Urinary bladder (tissue), 3 donors: ENCODE measurements at regions not wholly inside any gene's neighbourhood (a gene's known extent, or its start where the extent isn't known, plus 50 kb on each side); places are given as distances from the start of the nearest gene placed in this dataset.

Experiments
- DNase-seq: peaks from one replicate; pipeline ENCODE4 v3.0.0-alpha.2; 2015; ENCODE audit errors: extremely low spot score
- H3K27ac ChIP-seq: one replicate; pipeline ENCODE4 v1.5.1; 2013; ENCODE audit warnings: low read depth, mild to moderate bottlenecking, moderate library complexity
- H3K36me3 ChIP-seq: one replicate; pipeline ENCODE4 v1.6.1; 2013; ENCODE audit warnings: mild to moderate bottlenecking, moderate library complexity; ENCODE audit not compliant: insufficient read depth
- H3K4me1 ChIP-seq: one replicate; pipeline ENCODE4 v1.6.1; 2013; ENCODE audit warnings: mild to moderate bottlenecking, moderate library complexity; ENCODE audit not compliant: insufficient read depth
- H3K4me3 ChIP-seq: one replicate; pipeline ENCODE4 v1.5.1; 2013; ENCODE audit warnings: low read depth, low read length
- WGBS: extraction: QIAGEN DNeasy Blood & Tissue Kit; methylation state at CpG from one replicate; pipeline ENCODE4 v1.1.7; 2013; 5-methylcytosine and 5-hydroxymethylcytosine counted together
- donor health status: healthy with polysubstance abuse.
- donor health status: healthy.

DNA sequence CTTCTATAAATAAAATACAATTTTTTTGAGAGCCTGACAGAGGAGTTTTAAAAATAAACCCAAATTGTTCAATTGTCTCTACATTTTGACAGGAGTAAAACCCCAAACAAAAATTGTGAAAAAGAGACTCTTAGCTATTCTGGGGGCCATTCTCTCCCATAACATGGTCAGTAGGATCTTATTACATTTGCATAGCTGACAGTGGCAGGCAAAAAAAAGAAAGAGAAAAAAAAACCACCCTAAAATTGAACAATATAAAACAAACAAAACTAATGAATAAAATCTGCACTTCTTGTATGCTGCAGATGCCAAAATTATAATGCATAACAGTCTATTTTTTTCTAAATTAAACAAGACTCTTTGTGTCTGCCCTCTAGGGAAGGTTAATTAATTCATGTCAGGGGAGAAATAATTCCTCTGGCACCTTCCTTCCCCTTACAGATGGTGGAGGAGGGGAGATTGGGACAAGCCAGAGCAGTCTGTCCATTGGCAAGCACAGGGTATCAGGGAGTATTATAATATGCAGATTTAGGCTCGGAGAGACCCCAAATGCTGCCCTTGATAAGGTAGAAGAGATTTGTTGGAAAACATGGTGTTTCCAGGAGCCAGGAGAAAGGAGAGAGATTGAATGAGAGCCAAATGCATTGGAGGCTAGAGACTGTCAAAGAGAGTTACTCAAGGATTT lies 79.7 kb upstream of the CDH6 start:
- H3K4me1 ChIP-seq: no peaks in the 10 kb centered on the region
- DNase-seq: no peak
- 78% methylated on average over 1 of the region's 1 CpG for WGBS
- no peak overlapping the region for H3K27ac ChIP-seq
- no peak overlapping the region for H3K4me3 ChIP-seq
- no peaks in the 10 kb centered on the region for H3K36me3 ChIP-seq

DNA sequence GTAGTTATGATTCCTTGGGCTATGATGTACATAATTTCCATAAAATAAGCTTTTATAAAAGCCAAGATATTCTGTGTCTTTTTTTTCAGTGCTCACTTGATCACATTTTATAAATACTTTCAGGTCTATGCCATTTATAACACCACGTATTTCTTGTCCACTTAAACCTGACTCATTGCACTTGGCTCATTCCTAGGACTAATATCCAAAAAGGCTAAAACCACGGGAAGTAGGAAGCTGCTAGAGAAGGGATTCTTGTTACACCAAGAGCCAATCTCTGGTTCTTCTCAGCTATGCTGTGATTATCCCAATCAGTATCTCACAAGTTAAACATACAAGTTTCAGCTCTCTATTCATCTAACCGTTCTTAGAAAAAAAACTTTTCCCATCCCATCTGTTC lies 80.4 kb upstream of the CDH6 start:
- Histone ChIP-seq H3K4me3 (no peak overlapping the region), H3K27ac (no peak overlapping the region), H3K36me3 (no peaks in the 10 kb centered on the region), H3K4me1 (no peaks in the 10 kb centered on the region)
- no peak for DNase-seq
- WGBS: 43% methylated on average over 3 of the region's 3 CpGs

DNA sequence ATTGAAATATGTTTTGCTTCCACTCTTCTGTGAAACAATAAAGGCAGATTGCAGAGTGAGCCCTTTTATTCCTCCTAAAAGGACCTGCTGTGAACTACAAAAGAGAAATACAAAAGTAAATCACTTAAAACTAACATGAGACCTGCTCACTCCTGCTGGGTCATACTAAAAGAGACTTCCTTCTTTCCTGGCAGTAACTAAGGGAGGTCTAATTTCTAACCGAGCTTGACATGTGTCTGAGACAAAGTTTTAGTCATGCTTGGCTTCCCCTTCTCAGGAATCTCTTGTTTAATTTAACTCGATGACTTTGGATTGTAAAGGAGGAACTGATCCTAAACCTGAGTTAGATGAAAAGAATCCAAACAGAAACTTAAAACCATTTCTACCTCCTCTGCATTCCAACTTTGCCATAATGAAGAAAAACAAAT lies 86.4 kb upstream of the CDH6 start:
- H3K4me1 ChIP-seq: no peaks in the 10 kb centered on the region
- 7% methylated on average over 2 of the region's 2 CpGs for WGBS
- no peak overlapping the region for H3K27ac ChIP-seq
- no peak overlapping the region for H3K4me3 ChIP-seq
- no peak for DNase-seq
- H3K36me3 ChIP-seq: no peaks in the 10 kb centered on the region

DNA sequence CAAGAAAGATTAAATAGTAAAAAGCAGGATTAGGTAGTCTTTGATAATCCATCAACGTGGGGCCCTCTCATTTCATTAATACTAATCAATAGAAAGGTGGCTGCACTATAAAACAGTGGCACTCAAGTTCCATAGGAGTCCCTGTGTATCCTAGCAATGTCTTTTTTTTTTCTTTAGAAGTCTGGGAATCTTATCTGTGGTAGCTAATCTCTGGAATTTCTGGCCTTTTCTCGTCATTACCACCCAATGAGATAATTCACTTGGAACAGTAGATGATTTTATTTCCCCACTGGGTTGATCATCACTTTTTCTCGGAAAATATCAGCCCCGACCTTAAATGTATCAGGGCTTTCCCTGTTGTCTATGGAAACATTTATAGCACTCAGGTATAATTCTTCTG lies 86.8 kb upstream of the CDH6 start:
- Histone ChIP-seq H3K4me1 (no peaks in the 10 kb centered on the region), H3K36me3 (no peaks in the 10 kb centered on the region), H3K4me3 (no peak overlapping the region), H3K27ac (no peak overlapping the region)
- DNase-seq: no peak
- WGBS: 25% methylated on average over 4 of the region's 4 CpGs

DNA sequence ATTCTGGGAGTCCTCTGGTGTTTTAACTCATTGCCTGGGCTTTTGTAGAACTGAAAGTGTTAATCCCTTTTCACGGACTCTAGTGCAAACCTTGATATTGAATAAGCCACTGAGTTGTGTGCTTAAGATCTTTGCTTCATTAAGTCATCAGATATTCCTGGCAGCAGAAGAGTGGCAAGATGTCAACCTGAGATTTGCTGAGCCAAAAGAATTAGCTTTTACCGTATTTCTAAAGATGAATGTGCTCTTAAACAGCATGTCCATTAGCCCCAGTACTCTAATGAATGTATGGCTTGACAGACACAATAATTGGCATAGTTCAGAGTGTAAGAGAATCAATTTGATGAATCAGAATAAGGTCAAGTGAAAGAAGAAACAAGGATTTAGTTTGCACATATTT lies 87.2 kb upstream of the CDH6 start:
- 58% methylated on average over 2 of the region's 2 CpGs for WGBS

DNA sequence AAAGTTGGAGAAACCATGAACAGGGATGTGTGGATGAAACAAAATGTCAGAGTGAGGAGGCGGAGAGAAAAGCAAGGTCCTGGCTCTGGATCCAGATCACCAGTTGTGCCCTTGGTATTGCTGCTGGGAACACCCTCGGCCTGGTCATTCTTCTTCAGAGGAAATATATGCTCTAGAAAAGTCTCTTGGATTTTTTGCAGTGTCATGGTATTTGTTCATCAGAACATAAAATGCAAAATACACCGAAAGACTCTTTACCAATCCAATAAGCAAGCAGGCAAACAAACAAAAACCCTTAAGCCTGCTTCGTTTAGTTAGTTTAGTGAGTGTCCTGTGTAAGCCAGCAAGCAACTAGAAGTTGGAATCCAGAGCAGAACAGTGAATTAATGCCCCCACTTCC lies 88.7 kb upstream of the CDH6 start:
- H3K4me3 ChIP-seq: no peak overlapping the region
- no peaks in the 10 kb centered on the region for H3K36me3 ChIP-seq
- 89% methylated on average over 4 of the region's 4 CpGs for WGBS
- H3K4me1 ChIP-seq: no peaks in the 10 kb centered on the region
- no peak overlapping the region for H3K27ac ChIP-seq
- no peak for DNase-seq

More for the DNA sequence above, 87.2 kb upstream of the CDH6 start:
- H3K4me3 ChIP-seq: no peak overlapping the region
- no peaks in the 10 kb centered on the region for H3K4me1 ChIP-seq
- H3K36me3 ChIP-seq: no peaks in the 10 kb centered on the region
- H3K27ac ChIP-seq: no peak overlapping the region
- DNase-seq: no peak

DNA sequence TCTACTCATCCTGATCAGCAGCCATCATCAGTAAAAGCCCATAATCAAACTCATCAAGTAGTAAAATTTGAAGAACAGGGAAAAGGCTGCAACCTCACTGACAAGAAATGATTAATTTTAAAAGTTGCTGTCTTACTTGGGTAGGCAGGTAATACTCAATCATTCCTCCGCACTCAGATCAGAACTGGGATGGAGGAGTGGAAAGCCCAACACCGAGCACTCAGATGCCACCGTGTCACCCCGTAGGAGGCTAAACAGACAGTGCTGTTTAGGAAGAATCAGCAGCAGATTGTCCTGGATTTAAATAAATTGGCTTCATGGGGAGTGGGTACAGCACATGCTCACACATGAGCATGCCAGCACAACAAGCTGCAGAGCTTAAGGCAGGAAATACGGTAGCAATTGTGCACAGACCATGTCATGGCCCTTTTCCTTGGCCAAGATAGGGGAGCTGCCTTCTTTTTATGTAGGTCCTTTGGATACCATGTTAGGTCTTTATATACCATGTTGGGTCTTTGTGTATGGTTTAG lies 92.6 kb upstream of the CDH6 start:
- no peak overlapping the region for H3K27ac ChIP-seq
- H3K4me3 ChIP-seq: no peak overlapping the region
- H3K36me3 ChIP-seq: no peaks in the 10 kb centered on the region
- WGBS: 88% methylated on average over 5 of the region's 5 CpGs
- no peak for DNase-seq
- no peaks in the 10 kb centered on the region for H3K4me1 ChIP-seq

DNA sequence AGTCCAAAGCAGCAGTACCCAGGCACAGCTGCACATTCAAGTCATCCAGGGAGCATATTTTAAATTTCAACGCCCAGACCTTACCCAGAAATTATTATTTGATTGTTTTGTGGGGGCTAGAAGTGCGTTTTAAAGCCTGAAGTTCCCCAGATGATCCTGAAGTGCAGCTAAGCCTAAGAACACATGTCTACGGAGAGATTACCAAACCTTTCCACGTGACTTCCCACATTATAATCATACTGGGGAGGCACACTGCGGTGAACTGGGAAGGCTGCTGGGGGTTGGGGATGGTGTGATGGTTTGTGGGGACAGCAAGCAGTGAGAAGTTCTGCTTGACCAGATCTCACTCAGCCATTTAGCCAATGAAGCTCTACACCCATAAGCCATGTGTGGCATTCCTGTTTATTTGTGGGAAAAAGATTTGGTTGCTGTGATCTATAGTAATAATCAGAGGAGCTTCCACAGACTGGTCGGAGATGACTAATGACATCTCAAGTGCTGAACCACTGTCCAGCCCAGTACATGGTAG lies 93.4 kb upstream of the CDH6 start:
- 88% methylated on average over 6 of the region's 6 CpGs for WGBS

DNA sequence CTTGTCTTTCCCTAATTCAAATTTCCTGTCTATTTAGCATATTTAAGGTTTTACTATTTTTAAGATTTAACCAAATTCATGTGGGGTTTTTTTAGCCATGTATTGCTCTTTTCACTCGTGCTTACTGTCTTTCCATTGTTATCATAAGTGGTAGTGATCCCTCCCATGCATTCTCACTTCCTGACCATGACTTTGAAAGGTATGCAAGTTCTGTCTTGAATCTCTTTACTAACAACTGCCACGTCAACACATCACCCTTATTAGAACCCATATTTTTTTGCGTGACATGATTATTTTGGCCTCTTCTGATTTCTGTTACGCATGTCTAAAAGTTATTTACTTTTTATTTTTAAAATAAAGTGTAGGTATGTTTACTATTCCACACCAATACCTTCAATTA lies 94.7 kb upstream of the CDH6 start:
- WGBS: 83% methylated on average over 4 of the region's 4 CpGs
- no peaks in the 10 kb centered on the region for H3K36me3 ChIP-seq
- H3K27ac ChIP-seq: no peak overlapping the region
- no peak overlapping the region for H3K4me3 ChIP-seq
- no peaks in the 10 kb centered on the region for H3K4me1 ChIP-seq
- no peak for DNase-seq

More for the DNA sequence above, 93.4 kb upstream of the CDH6 start:
- no peaks in the 10 kb centered on the region for H3K36me3 ChIP-seq
- no peak for DNase-seq
- no peaks in the 10 kb centered on the region for H3K4me1 ChIP-seq
- no peak overlapping the region for H3K4me3 ChIP-seq
- no peak overlapping the region for H3K27ac ChIP-seq

DNA sequence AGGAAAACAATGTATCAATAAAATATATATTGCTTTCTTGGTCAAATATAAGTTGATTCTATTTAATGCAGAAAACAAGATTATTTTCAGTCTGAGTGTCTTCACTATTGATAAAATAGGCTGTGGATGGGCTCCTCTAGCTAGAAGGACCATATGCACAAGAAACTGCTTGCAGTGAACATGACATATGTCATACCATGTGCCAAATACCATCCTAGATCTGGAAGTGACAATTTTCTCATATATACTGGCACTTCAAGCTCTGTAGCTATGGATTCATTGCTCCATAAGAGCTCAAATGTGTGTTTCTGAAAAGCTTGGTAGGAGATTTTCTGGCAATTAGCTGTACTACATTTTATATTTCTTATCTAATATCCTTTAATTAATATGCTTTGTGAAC lies 95.6 kb upstream of the CDH6 start:
- Histone ChIP-seq H3K4me1 (no peaks in the 10 kb centered on the region), H3K4me3 (no peak overlapping the region), H3K36me3 (no peaks in the 10 kb centered on the region), H3K27ac (no peak overlapping the region)
- DNase-seq: no peak

DNA sequence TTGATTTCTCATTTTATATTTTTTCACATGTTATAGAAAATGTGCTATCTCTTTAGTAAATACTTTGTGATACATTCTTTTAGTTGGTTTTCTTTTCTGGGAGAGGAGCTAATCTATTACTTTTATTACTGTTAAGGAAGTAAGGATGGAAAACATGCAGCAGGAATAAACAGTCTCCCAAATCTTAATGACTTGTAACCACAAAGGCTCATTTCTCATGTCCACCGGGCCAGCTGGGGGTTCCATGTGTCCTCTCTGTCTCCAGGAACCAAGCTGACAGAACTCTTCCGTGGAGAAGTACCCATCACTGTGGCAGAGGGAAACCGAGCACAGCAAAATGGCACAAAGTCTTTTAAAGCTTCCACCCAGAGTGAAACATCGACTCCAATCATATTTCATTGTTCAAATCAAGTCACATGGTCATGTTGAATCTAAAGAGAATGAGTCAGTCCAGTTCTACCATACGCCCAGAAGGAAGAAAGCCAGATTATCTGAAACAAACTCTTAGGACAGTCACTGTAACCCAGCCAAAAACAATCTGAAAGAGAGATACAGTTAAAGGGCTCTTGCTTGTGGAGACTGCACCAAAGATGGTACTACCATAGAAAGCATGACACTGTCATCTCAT lies 97.1 kb upstream of the CDH6 start:
- Histone ChIP-seq H3K27ac (no peak overlapping the region), H3K36me3 (no peaks in the 10 kb centered on the region), H3K4me3 (no peak overlapping the region), H3K4me1 (no peaks in the 10 kb centered on the region)
- WGBS: 52% methylated on average over 5 of the region's 5 CpGs
- DNase-seq: no peak

DNA sequence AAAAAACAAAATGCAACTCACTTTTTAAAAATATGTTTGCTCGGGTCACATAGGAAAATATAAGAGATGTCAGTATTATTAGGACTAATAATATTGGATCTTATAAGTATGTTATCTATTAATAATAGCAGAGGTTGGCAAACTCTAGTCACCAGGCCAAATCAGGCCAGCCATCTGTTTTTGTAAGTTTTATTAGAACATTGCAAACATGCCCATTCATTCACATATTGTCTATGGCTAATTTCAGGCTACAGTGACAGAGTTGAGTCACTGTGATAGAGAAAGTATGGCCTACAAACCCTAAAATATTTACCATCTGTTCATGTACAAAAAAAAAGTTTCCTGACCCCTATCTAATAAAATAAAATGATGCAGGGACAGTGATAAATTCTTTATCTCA lies 97.7 kb upstream of the CDH6 start:
- WGBS: 97% methylated on average over 1 of the region's 1 CpG

DNA sequence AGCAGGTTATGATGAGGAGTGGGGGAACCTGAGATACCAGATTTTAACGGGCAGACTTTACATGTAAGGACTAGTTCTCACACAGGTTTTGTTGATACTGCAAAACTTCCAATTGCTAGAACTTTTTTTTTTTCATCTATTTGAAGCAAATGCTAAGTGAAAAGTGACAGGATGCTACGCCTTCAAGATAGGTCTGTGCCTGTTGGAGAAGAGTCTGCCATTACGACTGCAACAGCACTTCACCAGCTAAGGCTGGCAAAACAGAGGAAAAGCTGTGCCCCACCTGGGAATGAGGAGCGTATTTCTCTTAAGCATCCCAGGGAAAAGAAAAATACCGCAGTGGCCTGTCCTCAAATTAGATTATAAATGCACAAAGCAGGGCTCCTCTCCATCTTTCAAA lies 102.0 kb upstream of the CDH6 start:
- H3K27ac ChIP-seq: no peak overlapping the region
- 93% methylated on average over 5 of the region's 5 CpGs for WGBS
- DNase-seq: no peak
- no peaks in the 10 kb centered on the region for H3K4me1 ChIP-seq
- H3K36me3 ChIP-seq: no peaks in the 10 kb centered on the region
- H3K4me3 ChIP-seq: no peak overlapping the region

More for the DNA sequence above, 97.7 kb upstream of the CDH6 start:
- no peaks in the 10 kb centered on the region for H3K36me3 ChIP-seq
- no peak overlapping the region for H3K27ac ChIP-seq
- H3K4me3 ChIP-seq: no peak overlapping the region
- DNase-seq: no peak
- H3K4me1 ChIP-seq: no peaks in the 10 kb centered on the region

DNA sequence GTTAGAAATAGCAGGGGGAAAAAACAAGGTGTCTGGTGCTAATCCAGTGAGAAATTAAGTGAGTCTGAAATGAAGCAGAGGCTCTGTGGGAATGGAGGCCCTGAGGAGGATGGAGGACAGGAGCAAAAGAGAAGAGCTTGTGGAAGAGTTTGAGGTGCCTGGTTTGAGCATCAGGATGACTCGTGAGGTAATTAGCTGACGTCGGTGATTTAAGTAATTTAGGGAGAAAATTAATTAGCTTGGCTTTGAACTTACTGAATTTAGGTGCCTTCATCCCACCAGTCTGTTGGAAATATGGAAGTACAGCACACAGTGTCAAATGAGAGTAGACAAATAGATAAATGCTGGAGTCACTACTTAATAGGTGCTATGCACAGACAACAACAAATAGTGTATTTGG lies 103.0 kb upstream of the CDH6 start:
- Histone ChIP-seq H3K27ac (no peak overlapping the region), H3K36me3 (no peaks in the 10 kb centered on the region), H3K4me1 (no peaks in the 10 kb centered on the region), H3K4me3 (no peak overlapping the region)
- no peak for DNase-seq
- WGBS: 90% methylated on average over 3 of the region's 3 CpGs
